Mucosa of descending colon (tissue), 3 donors: ENCODE measurements at regions not wholly inside any gene's neighbourhood (a gene's known extent, or its start where the extent isn't known, plus 50 kb on each side); places are given as distances from the start of the nearest gene placed in this dataset.

ENCODE experiments used
- ATAC-seq: fragments of 200-7000 bp; cut with Tn5 transposase; one replicate; pipeline ENCODE4 v1.9.1; 2020; ENCODE audit warnings: mild to moderate bottlenecking, moderate library complexity
- DNase-seq, 3 donors: peaks; one replicate each; pipeline ENCODE4 v3.0.0-alpha.2; 2020
- H3K36me3 ChIP-seq: fragments of 200-600 bp; one replicate; pipeline ENCODE4 v1.8.0; 2021; ENCODE audit warnings: low read depth, mild to moderate bottlenecking
- H3K4me1 ChIP-seq: fragments of 200-600 bp; one replicate; pipeline ENCODE4 v1.8.0; 2021; ENCODE audit warnings: low read depth, mild to moderate bottlenecking
- H3K4me3 ChIP-seq: fragments of 200-600 bp; one replicate; pipeline ENCODE4 v1.8.0; 2021; ENCODE audit warnings: mild to moderate bottlenecking
- H3K9me3 ChIP-seq: fragments of 200-600 bp; one replicate; pipeline ENCODE4 v1.8.0; 2021; ENCODE audit warnings: mild to moderate bottlenecking
- intact Hi-C, 2 donors: fragments of 100-400 bp; cut with DNase I in 1 of 2; cut with micrococcal nuclease in 1 of 2; formaldehyde crosslinking; loops; one replicate each; pipeline versions ENCODE4 v1.11.0 to v1.11.1; 2022; cut with DNase I, micrococcal nuclease
- TF ChIP-seq, protein P1 (sequence below): fragments of 200-600 bp; IDR thresholded peaks from one replicate; pipeline ENCODE4 v1.8.0; 2022; ENCODE audit warnings: antibody characterized with exemption, mild to moderate bottlenecking
- donor health status: DM: no; HTN: no; CAD: no; lungs with moderate emphysema.
- donor health status: DM: no; HTN: no; CAD: no.
- donor health status: DM: no; HTN: yes; CAD: no.

- TF ChIP-seq, protein P1, sequence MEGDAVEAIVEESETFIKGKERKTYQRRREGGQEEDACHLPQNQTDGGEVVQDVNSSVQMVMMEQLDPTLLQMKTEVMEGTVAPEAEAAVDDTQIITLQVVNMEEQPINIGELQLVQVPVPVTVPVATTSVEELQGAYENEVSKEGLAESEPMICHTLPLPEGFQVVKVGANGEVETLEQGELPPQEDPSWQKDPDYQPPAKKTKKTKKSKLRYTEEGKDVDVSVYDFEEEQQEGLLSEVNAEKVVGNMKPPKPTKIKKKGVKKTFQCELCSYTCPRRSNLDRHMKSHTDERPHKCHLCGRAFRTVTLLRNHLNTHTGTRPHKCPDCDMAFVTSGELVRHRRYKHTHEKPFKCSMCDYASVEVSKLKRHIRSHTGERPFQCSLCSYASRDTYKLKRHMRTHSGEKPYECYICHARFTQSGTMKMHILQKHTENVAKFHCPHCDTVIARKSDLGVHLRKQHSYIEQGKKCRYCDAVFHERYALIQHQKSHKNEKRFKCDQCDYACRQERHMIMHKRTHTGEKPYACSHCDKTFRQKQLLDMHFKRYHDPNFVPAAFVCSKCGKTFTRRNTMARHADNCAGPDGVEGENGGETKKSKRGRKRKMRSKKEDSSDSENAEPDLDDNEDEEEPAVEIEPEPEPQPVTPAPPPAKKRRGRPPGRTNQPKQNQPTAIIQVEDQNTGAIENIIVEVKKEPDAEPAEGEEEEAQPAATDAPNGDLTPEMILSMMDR: no peak
- intact Hi-C loops: no loop called here
These were observed 419.4 kb upstream of the CLINT1 start for GRCh38 chr5:158278216-158278925.

DNA sequence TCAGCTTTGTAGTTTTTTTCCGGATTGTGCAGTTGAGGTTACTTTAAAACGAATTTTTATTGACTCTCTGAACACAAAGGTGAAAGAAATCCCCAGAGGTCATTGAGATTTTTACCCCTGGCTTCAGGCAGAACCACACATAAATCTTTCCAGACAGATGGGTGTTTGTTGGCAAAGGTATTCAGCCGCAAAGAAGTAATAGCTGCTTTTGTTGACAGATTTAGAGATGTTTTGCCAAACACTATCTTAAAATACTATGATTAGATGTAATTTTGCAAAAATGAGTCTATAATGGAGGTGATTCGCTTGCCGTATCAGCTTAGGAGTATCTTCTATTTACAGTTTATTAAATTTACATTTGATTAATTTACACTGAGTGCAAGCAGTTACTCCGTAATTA lies 418.3 kb upstream of the CLINT1 start:
- no peak for ATAC-seq
- intact Hi-C loops: no loop called here

More at GRCh38 chr5:158278216-158278925, 419.4 kb upstream of the CLINT1 start:
- DNase-seq (no peak), ATAC-seq (no peak)
- Histone ChIP-seq H3K9me3 (no peaks in the 10 kb centered on the region), H3K4me1 (no peaks in the 10 kb centered on the region), H3K4me3 (no peak overlapping the region), H3K36me3 (no peaks in the 10 kb centered on the region)

GRCh38 chr5:158276692-158277091 lies 417.7 kb upstream of the CLINT1 start:
- DNase-seq: no peak
- Histone ChIP-seq H3K9me3 (no peaks in the 10 kb centered on the region), H3K36me3 (no peaks in the 10 kb centered on the region), H3K4me1 (no peaks in the 10 kb centered on the region), H3K4me3 (no peak overlapping the region)
- TF ChIP-seq, protein P1: no peak
- intact Hi-C loops: no loop called here
- no peak for ATAC-seq

More for the DNA sequence above, 418.3 kb upstream of the CLINT1 start:
- Histone ChIP-seq H3K4me1 (no peaks in the 10 kb centered on the region), H3K4me3 (no peak overlapping the region), H3K9me3 (no peaks in the 10 kb centered on the region), H3K36me3 (no peaks in the 10 kb centered on the region)
- no peak for DNase-seq
- TF ChIP-seq, protein P1: no peak

DNA sequence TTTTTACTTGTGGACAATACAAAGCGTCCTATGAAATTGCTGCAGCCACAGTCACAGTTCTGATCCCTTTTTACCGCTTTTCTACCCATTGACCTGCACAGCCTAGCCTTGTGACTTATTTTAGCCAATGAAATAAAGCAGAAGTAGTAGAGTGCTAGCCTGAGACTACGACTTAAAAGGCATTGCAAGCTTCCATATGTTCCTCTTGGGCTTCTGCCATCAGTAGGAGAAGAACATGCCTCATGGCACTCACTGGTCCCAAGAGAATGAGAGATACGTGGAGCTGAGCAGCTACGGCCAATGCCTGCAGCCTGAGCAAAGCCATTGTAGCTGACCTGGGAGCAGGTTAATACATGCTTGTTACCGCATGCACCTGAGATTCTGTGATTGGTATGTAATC lies 416.6 kb upstream of the CLINT1 start:
- ATAC-seq: no peak
- Histone ChIP-seq H3K36me3 (no peaks in the 10 kb centered on the region), H3K9me3 (no peaks in the 10 kb centered on the region), H3K4me1 (no peaks in the 10 kb centered on the region), H3K4me3 (no peak overlapping the region)
- TF ChIP-seq, protein P1: no peak
- DNase-seq: no peak
- intact Hi-C loops: no loop called here

GRCh38 chr5:158273035-158273434 lies 414.1 kb upstream of the CLINT1 start:
- Histone ChIP-seq H3K36me3 (no peaks in the 10 kb centered on the region), H3K4me1 (no peaks in the 10 kb centered on the region), H3K4me3 (no peak overlapping the region), H3K9me3 (no peaks in the 10 kb centered on the region)
- DNase-seq (no peak), ATAC-seq (no peak)
- intact Hi-C loops: no loop called here
- TF ChIP-seq, protein P1: no peak
